Gastrocnemius medialis (tissue), 4 donors: ENCODE measurements at regions not wholly inside any gene's neighbourhood (a gene's known extent, or its start where the extent isn't known, plus 50 kb on each side); places are given as distances from the start of the nearest gene placed in this dataset.

Experiments
- CTCF ChIP-seq, 5 experiments: fragments of 450-650 bp in 3 of 5; fragments of 200-600 bp in 2 of 5; sonication (generic) in 2 of 5; IDR thresholded peaks in 4 of 5; conservative IDR thresholded peaks in 1 of 5; 1 replicate in 4 of 5; 2 replicates in 1 of 5; pipeline ENCODE4 v1.5.1; 2016 to 2019; ENCODE audit warnings: antibody characterized with exemption in 5 of 5, mild to moderate bottlenecking in 3 of 5, moderate library complexity in 3 of 5
- POLR2A ChIP-seq, 2 donors: fragments of 450-650 bp; IDR thresholded peaks; one replicate each; pipeline ENCODE4 v1.6.1; 2017; ENCODE audit warnings: antibody characterized with exemption in 2 of 2, mild to moderate bottlenecking in 2 of 2, moderate library complexity in 2 of 2

GRCh38 chr6:95686895-95687294, 109.6 kb downstream of the MANEA start:
- TF ChIP-seq CTCF (IDR thresholded peaks at IDR 0.05 in 4 of 5, conservative IDR thresholded peaks at IDR 0.05 in 1 of 5) (no peak), POLR2A (IDR thresholded peaks at IDR 0.05) (no peak)
